ENCODE measurements at regions not wholly inside any gene's neighbourhood (a gene's known extent, or its start where the extent isn't known, plus 50 kb on each side); places are given as distances from the start of the nearest gene placed in this dataset.

GRCh38 chr12:89878327-89878726 lies 169.7 kb upstream of the ATP2B1 start:
- TF ChIP-seq POLR2A (IDR thresholded peaks at IDR 0.05) (no peak), CTCF (IDR thresholded peaks at IDR 0.05) (no peak), EP300 (IDR thresholded peaks at IDR 0.05) (no peak), POLR2AphosphoS5 (IDR thresholded peaks at IDR 0.05) (no peak)
- Histone ChIP-seq H3K9me3 (no peaks in the 10 kb centered on the region), H3K27me3 (no peaks in the 10 kb centered on the region), H3K27ac (no peak overlapping the region), H3K36me3 (no peaks in the 10 kb centered on the region), H3K4me1 (no peaks in the 10 kb centered on the region), H3K4me3 (no peak overlapping the region)
- 88 to 94% methylated on average over 6 of the region's 6 CpGs for WGBS, 2 donors (ENCODE audit: low coverage in 1 of 2)
- ATAC-seq: no peak

- TF ChIP-seq CTCF (IDR thresholded peaks at IDR 0.05) (no peak), EP300 (IDR thresholded peaks at IDR 0.05) (no peak), POLR2AphosphoS5 (IDR thresholded peaks at IDR 0.05) (no peak), POLR2A (IDR thresholded peaks at IDR 0.05) (no peak)
- Histone ChIP-seq H3K4me1 (no peaks in the 10 kb centered on the region), H3K36me3 (no peaks in the 10 kb centered on the region), H3K27me3 (no peaks in the 10 kb centered on the region), H3K9me3 (no peaks in the 10 kb centered on the region), H3K27ac (no peak overlapping the region), H3K4me3 (no peak overlapping the region)
- WGBS, 2 donors (ENCODE audit: low coverage in 1 of 2): 64 to 90% methylated on average over 3 of the region's 3 CpGs
- ATAC-seq: no peak
These were observed 169.0 kb upstream of the ATP2B1 start for GRCh38 chr12:89877671-89878070.

GRCh38 chr12:89877136-89877535 lies 168.5 kb upstream of the ATP2B1 start:
- H3K4me1 ChIP-seq: no peaks in the 10 kb centered on the region
- no peaks in the 10 kb centered on the region for H3K27me3 ChIP-seq
- TF ChIP-seq POLR2A (IDR thresholded peaks at IDR 0.05) (no peak), CTCF (IDR thresholded peaks at IDR 0.05) (no peak), EP300 (IDR thresholded peaks at IDR 0.05) (no peak), POLR2AphosphoS5 (IDR thresholded peaks at IDR 0.05) (no peak)
- no peak overlapping the region for H3K4me3 ChIP-seq
- no peak for ATAC-seq
- no peaks in the 10 kb centered on the region for H3K9me3 ChIP-seq
- H3K27ac ChIP-seq: no peak overlapping the region
- 88 to 93% methylated on average over 3 of the region's 3 CpGs for WGBS, 2 donors (ENCODE audit: low coverage in 1 of 2)
- H3K36me3 ChIP-seq: no peaks in the 10 kb centered on the region

- no peaks in the 10 kb centered on the region for H3K4me1 ChIP-seq
- WGBS, 2 donors (ENCODE audit: low coverage in 1 of 2): 43 to 75% methylated on average over 1 of the region's 1 CpG
- no peak for ATAC-seq
- H3K9me3 ChIP-seq: peaks cover 0 to 7% (median 0%) of the 10 kb centered on the region in 3 donors
- H3K36me3 ChIP-seq: no peaks in the 10 kb centered on the region
- H3K27ac ChIP-seq: no peak overlapping the region
- TF ChIP-seq CTCF (IDR thresholded peaks at IDR 0.05) (no peak), POLR2A (IDR thresholded peaks at IDR 0.05) (no peak), POLR2AphosphoS5 (IDR thresholded peaks at IDR 0.05) (no peak), EP300 (IDR thresholded peaks at IDR 0.05) (no peak)
- no peak overlapping the region for H3K4me3 ChIP-seq
- no peaks in the 10 kb centered on the region for H3K27me3 ChIP-seq
These were observed 167.2 kb upstream of the ATP2B1 start for GRCh38 chr12:89875809-89876208.

- Histone ChIP-seq H3K4me1 (no peaks in the 10 kb centered on the region), H3K4me3 (no peak overlapping the region), H3K27me3 (no peaks in the 10 kb centered on the region), H3K27ac (no peak overlapping the region), H3K9me3 (peaks cover 0 to 8% (median 0%) of the 10 kb centered on the region in 3 donors), H3K36me3 (no peaks in the 10 kb centered on the region)
- TF ChIP-seq CTCF (IDR thresholded peaks at IDR 0.05) (no peak), EP300 (IDR thresholded peaks at IDR 0.05) (no peak), POLR2AphosphoS5 (IDR thresholded peaks at IDR 0.05) (no peak), POLR2A (IDR thresholded peaks at IDR 0.05) (no peak)
- no peak for ATAC-seq
- WGBS, 2 donors (ENCODE audit: low coverage in 1 of 2): 97 to 100% methylated on average over 2 of the region's 2 CpGs
These were observed 166.6 kb upstream of the ATP2B1 start for GRCh38 chr12:89875225-89875624.

Data from gastroesophageal sphincter (tissue), 4 donors.